H1 (cell line): ENCODE measurements at regions not wholly inside any gene's neighbourhood (a gene's known extent, or its start where the extent isn't known, plus 50 kb on each side); places are given as distances from the start of the nearest gene placed in this dataset.

Experiments
- CTCF ChIA-PET: fragments of 300-600 bp; sonication (Branson Sonifier 250); formaldehyde crosslinking; loops from one replicate; lab custom pipeline; 2021; ENCODE audit not compliant: partially characterized antibody; lab: Charles Lee
- POLR2A ChIA-PET: fragments of 300-600 bp; sonication (Branson Sonifier 250); formaldehyde crosslinking; loops from one replicate; lab custom pipeline; 2021; ENCODE audit warnings: inconsistent platforms; ENCODE audit not compliant: partially characterized antibody; lab: Charles Lee
- DNase-seq, 2 experiments: peaks; one replicate each; pipeline versions ENCODE4 v3.0.0 to v3.0.0-alpha.2; 2010 to 2022; ENCODE audit warnings: low spot score in 2 of 2, low read depth in 1 of 2, mixed read lengths in 1 of 2
- FAIRE-seq: peaks from 2 replicates; lab custom pipeline; 2011; peaks lifted over from hg19 to GRCh38; lab: Jason Lieb, UNC
- H2AFZ ChIP-seq: 2 replicates; pipeline ENCODE4 v1.8.1; 2012; ENCODE audit warnings: low read length, inconsistent platforms
- H2AK5ac ChIP-seq: 2 replicates; pipeline ENCODE4 v1.6.1; 2013; ENCODE audit warnings: low read depth, low read length
- H2BK120ac ChIP-seq: replicated peaks from 2 replicates; pipeline ENCODE3; 2013; ENCODE audit warnings: low read depth, low read length, inconsistent platforms
- H2BK12ac ChIP-seq: 2 replicates; pipeline ENCODE4 v1.6.1; 2013; ENCODE audit warnings: low read depth, low read length
- H2BK15ac ChIP-seq: 2 replicates; pipeline ENCODE4 v1.6.1; 2013; ENCODE audit warnings: low read length
- H2BK20ac ChIP-seq: 2 replicates; pipeline ENCODE4 v1.6.1; 2013; ENCODE audit warnings: low read length
- H2BK5ac ChIP-seq: 2 replicates; pipeline ENCODE4 v1.6.1; 2013; ENCODE audit warnings: low read depth, low read length
- H3K14ac ChIP-seq: 2 replicates; pipeline ENCODE4 v1.6.1; 2013; ENCODE audit warnings: inconsistent platforms; ENCODE audit not compliant: insufficient read length
- H3K18ac ChIP-seq: 2 replicates; pipeline ENCODE4 v1.6.1; 2013; ENCODE audit warnings: low read length; ENCODE audit errors: extremely low read depth
- H3K23ac ChIP-seq: 2 replicates; pipeline ENCODE4 v1.6.1; 2013; ENCODE audit warnings: inconsistent platforms; ENCODE audit not compliant: insufficient read length
- H3K23me2 ChIP-seq: 2 replicates; pipeline ENCODE4 v1.6.1; 2013; ENCODE audit warnings: low read depth, low read length
- H3K27ac ChIP-seq: 2 replicates; pipeline ENCODE4 v1.6.1; 2011; ENCODE audit warnings: low read depth, low read length, inconsistent platforms
- H3K27me3 ChIP-seq, 4 experiments: replicated peaks in 1 of 4; 1 replicate in 1 of 4; 2 replicates in 3 of 4; pipeline versions ENCODE4 v1.6.1 to v1.8.1; 2011 to 2013; ENCODE audit warnings: low read length in 3 of 4, mild to moderate bottlenecking in 3 of 4, inconsistent platforms in 2 of 4, mixed read lengths in 2 of 4, moderate library complexity in 1 of 4; ENCODE audit not compliant: control insufficient read depth in 3 of 4, insufficient read depth in 3 of 4; ENCODE audit errors: extremely low read depth in 1 of 4
- H3K36me3 ChIP-seq, 4 experiments: 2 replicates each; pipeline versions ENCODE4 v1.6.1 to v1.8.1; 2011 to 2013; ENCODE audit warnings: mild to moderate bottlenecking in 4 of 4, low read length in 3 of 4, moderate library complexity in 2 of 4, control low read depth in 1 of 4, inconsistent platforms in 1 of 4; ENCODE audit not compliant: insufficient read depth in 4 of 4, control insufficient read depth in 2 of 4
- H3K4ac ChIP-seq: replicated peaks from 2 replicates; pipeline ENCODE3; 2013; ENCODE audit warnings: low read length, low read depth, mixed read lengths, inconsistent platforms; ENCODE audit not compliant: insufficient read length
- H3K4me1 ChIP-seq, 4 experiments: replicated peaks in 1 of 4; 1 replicate in 1 of 4; 2 replicates in 3 of 4; pipeline versions ENCODE4 v1.6.1 to v1.8.1; 2011 to 2013; ENCODE audit warnings: low read length in 3 of 4, inconsistent platforms in 2 of 4, mixed read lengths in 1 of 4; ENCODE audit not compliant: insufficient read depth in 4 of 4, control insufficient read depth in 3 of 4
- H3K4me2 ChIP-seq, 2 experiments: 2 replicates each; pipeline versions ENCODE4 v1.6.1 to v1.8.1; 2011 to 2013; ENCODE audit warnings: low read depth in 2 of 2, low read length in 2 of 2, control low read depth in 1 of 2, inconsistent platforms in 1 of 2, mild to moderate bottlenecking in 1 of 2; ENCODE audit not compliant: insufficient read depth in 1 of 2
- H3K4me3 ChIP-seq, 4 experiments: fragments of 200-600, 300-600 bp in 1 of 4; sonication (generic), shearing (Covaris generic), sonication (Bioruptor Twin) in 1 of 4; 2 replicates each; pipeline versions ENCODE4 v1.5.1 to v1.8.1; 2011 to 2016; ENCODE audit warnings: low read length in 4 of 4, low read depth in 3 of 4, control low read depth in 2 of 4, inconsistent platforms in 2 of 4, mild to moderate bottlenecking in 2 of 4, mixed read lengths in 1 of 4, moderate library complexity in 1 of 4; ENCODE audit not compliant: insufficient read depth in 2 of 4; ENCODE audit errors: extremely low read depth in 1 of 4
- H3K56ac ChIP-seq: replicated peaks from 2 replicates; pipeline ENCODE3; 2013; ENCODE audit warnings: low read depth, mild to moderate bottlenecking, mixed read lengths, low read length, inconsistent platforms; ENCODE audit not compliant: insufficient read length
- H3K79me1 ChIP-seq: 2 replicates; pipeline ENCODE4 v1.6.1; 2013; ENCODE audit warnings: low read depth, low read length, control low read depth
- H3K79me2 ChIP-seq, 2 experiments: 2 replicates each; pipeline versions ENCODE4 v1.6.1 to v1.8.1; 2012 to 2013; ENCODE audit warnings: low read length in 2 of 2, mild to moderate bottlenecking in 2 of 2, inconsistent platforms in 1 of 2; ENCODE audit not compliant: insufficient read depth in 2 of 2, control insufficient read depth in 1 of 2
- H3K9ac ChIP-seq, 4 experiments: replicated peaks in 1 of 4; 1 replicate in 1 of 4; 2 replicates in 3 of 4; pipeline versions ENCODE4 v1.6.1 to v1.8.1; 2011 to 2013; ENCODE audit warnings: low read depth in 3 of 4, low read length in 3 of 4, control low read depth in 2 of 4, mild to moderate bottlenecking in 2 of 4, moderate library complexity in 2 of 4, inconsistent platforms in 1 of 4; ENCODE audit errors: extremely low read depth in 1 of 4
- H3K9me3 ChIP-seq, 2 experiments: 2 replicates each; pipeline versions ENCODE4 v1.6.1 to v1.8.1; 2012 to 2013; ENCODE audit warnings: mild to moderate bottlenecking in 2 of 2, moderate library complexity in 2 of 2, control low read depth in 1 of 2, inconsistent platforms in 1 of 2, low read depth in 1 of 2, low read length in 1 of 2, mixed read lengths in 1 of 2; ENCODE audit not compliant: insufficient read depth in 2 of 2
- H4K20me1 ChIP-seq, 2 experiments: replicated peaks in 1 of 2; 2 replicates each; pipeline versions ENCODE3 to v1.8.1; 2011 to 2013; ENCODE audit warnings: inconsistent platforms in 2 of 2, low read length in 2 of 2, mild to moderate bottlenecking in 1 of 2; ENCODE audit not compliant: insufficient read depth in 2 of 2, control insufficient read depth in 1 of 2
- H4K5ac ChIP-seq: 2 replicates; pipeline ENCODE4 v1.6.1; 2013; ENCODE audit warnings: low read length, low read depth, mixed read lengths, inconsistent platforms; ENCODE audit not compliant: insufficient read length
- H4K8ac ChIP-seq: 2 replicates; pipeline ENCODE4 v1.8.0; 2013; ENCODE audit warnings: mild to moderate bottlenecking, moderate library complexity, low read length, inconsistent platforms; ENCODE audit not compliant: insufficient read depth; ENCODE audit errors: extremely low read depth
- H4K91ac ChIP-seq: replicated peaks from 2 replicates; pipeline ENCODE3; 2013; ENCODE audit warnings: low read length, mixed read lengths, inconsistent platforms; ENCODE audit not compliant: insufficient read length
- EZH2 ChIP-seq: fragments of 200-600 bp; sonication (generic); IDR thresholded peaks from 2 replicates; pipeline ENCODE4 v1.7.1; 2012; ENCODE audit warnings: low read depth, mild to moderate bottlenecking, moderate library complexity, low read length, inconsistent platforms; ENCODE audit not compliant: severe bottlenecking
- GABPA ChIP-seq: IDR thresholded peaks from 2 replicates; pipeline ENCODE4 v1.6.1; 2011; ENCODE audit warnings: mild to moderate bottlenecking, low read length, moderate library complexity, borderline replicate concordance; ENCODE audit not compliant: insufficient read depth
- WGBS, 2 experiments: shearing (Covaris generic) in 1 of 2; methylation state at CpG; one replicate each; pipeline versions ENCODE4 v1.1.6 to v1.1.7; 2013 to 2015; ENCODE audit warnings: low lambda C conversion rate in 2 of 2, mixed read lengths in 2 of 2, inconsistent platforms in 1 of 2, low coverage in 1 of 2, missing lambda C conversion rate in 1 of 2; ENCODE audit not compliant: insufficient replicate concordance in 2 of 2, insufficient coverage in 1 of 2, insufficient read length in 1 of 2; ENCODE audit errors: extremely low coverage in 1 of 2, missing lambda C conversion rate in 1 of 2; 5-methylcytosine and 5-hydroxymethylcytosine counted together

GRCh38 chr3:81045976-81046375 lies 715.5 kb downstream of the GBE1 start:
- TF ChIP-seq EZH2 = no peak
- no peak for TF ChIP-seq GABPA
- Histone ChIP-seq H3K4me2 (no peak overlapping the region), H2AK5ac (no peak overlapping the region), H3K36me3 (no peaks in the 10 kb centered on the region), H4K8ac (no peak overlapping the region), H3K4ac (no peak overlapping the region), H3K9me3 (no peaks in the 10 kb centered on the region), H3K18ac (no peak overlapping the region), H3K23ac (no peak overlapping the region), H2BK5ac (no peak overlapping the region), H2BK120ac (no peak overlapping the region), H2BK20ac (no peak overlapping the region), H3K4me3 (no peak overlapping the region), H4K91ac (no peak overlapping the region), H2AFZ (no peak overlapping the region), H3K79me1 (no peaks in the 10 kb centered on the region), H4K20me1 (no peaks in the 10 kb centered on the region), H3K9ac (no peak overlapping the region), H3K4me1 (no peaks in the 10 kb centered on the region), H3K14ac (no peak overlapping the region), H2BK12ac (no peak overlapping the region), H3K27ac (no peak overlapping the region), H2BK15ac (no peak overlapping the region), H3K56ac (no peak overlapping the region), H3K79me2 (no peaks in the 10 kb centered on the region), H3K27me3 (no peaks in the 10 kb centered on the region), H3K23me2 (no peaks in the 10 kb centered on the region; the same call in 1 of the 2 replicates), H4K5ac (no peak overlapping the region)
- 89% methylated on average over 1 of the region's 1 CpG; no CpG with 5 or more reads in 1 of the 2 experiments for WGBS, 2 experiments
- no peak for DNase-seq
- ChIA-PET POLR2A (no interaction called here), CTCF (no interaction called here)
- no peak for FAIRE-seq
